ENCODE measurements at regions not wholly inside any gene's neighbourhood (a gene's known extent, or its start where the extent isn't known, plus 50 kb on each side); places are given as distances from the start of the nearest gene placed in this dataset.

- Histone ChIP-seq H3K9me3 (ENCODE audit: control insufficient read depth in 2 of 2, insufficient read depth in 1 of 2, low read depth in 1 of 2, low read length in 1 of 2) (no peaks in the 10 kb centered on the region), H3K4me1 (ENCODE audit: control insufficient read depth in 3 of 3, insufficient read depth in 2 of 3, low read depth in 1 of 3, low read length in 2 of 3) (no peaks in the 10 kb centered on the region), H3K36me3 (ENCODE audit: control insufficient read depth in 3 of 3, insufficient read depth in 2 of 3, low read depth in 1 of 3, low read length in 3 of 3) (no peaks in the 10 kb centered on the region), H3K27ac (ENCODE audit: low read depth in 1 of 3, low read length in 2 of 3) (no peak overlapping the region), H3K4me3 (ENCODE audit: low read depth in 1 of 3, low read length in 3 of 3) (no peak overlapping the region), H3K27me3 (ENCODE audit: control insufficient read depth in 3 of 3, insufficient read depth in 3 of 3, low read length in 3 of 3) (no peaks in the 10 kb centered on the region)
- DNase-seq, result no peak
- WGBS, 3 donors, result 64 to 73% (median 70%) methylated on average over 3 of the region's 3 CpGs
- no peak for FAIRE-seq
These were observed 83.6 kb downstream of the PFDN4 start for GRCh38 chr20:54291339-54292010.

- Histone ChIP-seq H3K9me3 (ENCODE audit: control insufficient read depth in 2 of 2, insufficient read depth in 1 of 2, low read depth in 1 of 2, low read length in 1 of 2) (no peaks in the 10 kb centered on the region), H3K27me3 (ENCODE audit: control insufficient read depth in 3 of 3, insufficient read depth in 3 of 3, low read length in 3 of 3) (no peaks in the 10 kb centered on the region)
These were observed 84.3 kb downstream of the PFDN4 start for GRCh38 chr20:54292185-54292584.

GRCh38 chr20:54293526-54293925 is 85.6 kb downstream of the PFDN4 start:
- Histone ChIP-seq H3K36me3 (ENCODE audit: control insufficient read depth in 3 of 3, insufficient read depth in 2 of 3, low read depth in 1 of 3, low read length in 3 of 3) (no peaks in the 10 kb centered on the region), H3K4me1 (ENCODE audit: control insufficient read depth in 3 of 3, insufficient read depth in 2 of 3, low read depth in 1 of 3, low read length in 2 of 3) (no peaks in the 10 kb centered on the region), H3K27me3 (ENCODE audit: control insufficient read depth in 3 of 3, insufficient read depth in 3 of 3, low read length in 3 of 3) (no peaks in the 10 kb centered on the region), H3K9me3 (ENCODE audit: control insufficient read depth in 2 of 2, insufficient read depth in 1 of 2, low read depth in 1 of 2, low read length in 1 of 2) (no peaks in the 10 kb centered on the region), H3K27ac (ENCODE audit: low read depth in 1 of 3, low read length in 2 of 3) (no peak overlapping the region), H3K4me3 (ENCODE audit: low read depth in 1 of 3, low read length in 3 of 3) (no peak overlapping the region)
- no peak for DNase-seq
- 53 to 64% (median 59%) methylated on average over 2 of the region's 2 CpGs for WGBS, 3 donors
- no peak for FAIRE-seq

More at GRCh38 chr20:54292185-54292584, 84.3 kb downstream of the PFDN4 start:
- DNase-seq (no peak), FAIRE-seq (no peak)
- no peak overlapping the region for H3K4me3 ChIP-seq (ENCODE audit: low read depth in 1 of 3, low read length in 3 of 3)
- no peaks in the 10 kb centered on the region for H3K36me3 ChIP-seq (ENCODE audit: control insufficient read depth in 3 of 3, insufficient read depth in 2 of 3, low read depth in 1 of 3, low read length in 3 of 3)
- H3K4me1 ChIP-seq (ENCODE audit: control insufficient read depth in 3 of 3, insufficient read depth in 2 of 3, low read depth in 1 of 3, low read length in 2 of 3), result no peaks in the 10 kb centered on the region
- WGBS, 3 donors, result 53 to 76% (median 55%) methylated on average over 3 of the region's 3 CpGs
- H3K27ac ChIP-seq (ENCODE audit: low read depth in 1 of 3, low read length in 2 of 3), result no peak overlapping the region

- no peak for FAIRE-seq
- WGBS, 3 donors, result 61 to 68% (median 65%) methylated on average over 2 of the region's 2 CpGs
These were observed 86.2 kb downstream of the PFDN4 start for GRCh38 chr20:54294094-54294493.

GRCh38 chr20:54295686-54296085 is 87.8 kb downstream of the PFDN4 start:
- Histone ChIP-seq H3K27me3 (ENCODE audit: control insufficient read depth in 3 of 3, insufficient read depth in 3 of 3, low read length in 3 of 3) (peaks cover 0 to 2% (median 0%) of the 10 kb centered on the region in 3 donors), H3K36me3 (ENCODE audit: control insufficient read depth in 3 of 3, insufficient read depth in 2 of 3, low read depth in 1 of 3, low read length in 3 of 3) (no peaks in the 10 kb centered on the region), H3K9me3 (ENCODE audit: control insufficient read depth in 2 of 2, insufficient read depth in 1 of 2, low read depth in 1 of 2, low read length in 1 of 2) (no peaks in the 10 kb centered on the region), H3K4me1 (ENCODE audit: control insufficient read depth in 3 of 3, insufficient read depth in 2 of 3, low read depth in 1 of 3, low read length in 2 of 3) (no peaks in the 10 kb centered on the region), H3K4me3 (ENCODE audit: low read depth in 1 of 3, low read length in 3 of 3) (no peak overlapping the region), H3K27ac (ENCODE audit: low read depth in 1 of 3, low read length in 2 of 3) (no peak overlapping the region)
- 81 to 92% (median 88%) methylated on average over 1 of the region's 1 CpG for WGBS, 3 donors
- no peak for DNase-seq
- FAIRE-seq, result no peak

More at GRCh38 chr20:54294094-54294493, 86.2 kb downstream of the PFDN4 start:
- Histone ChIP-seq H3K27me3 (ENCODE audit: control insufficient read depth in 3 of 3, insufficient read depth in 3 of 3, low read length in 3 of 3) (no peaks in the 10 kb centered on the region), H3K9me3 (ENCODE audit: control insufficient read depth in 2 of 2, insufficient read depth in 1 of 2, low read depth in 1 of 2, low read length in 1 of 2) (no peaks in the 10 kb centered on the region), H3K36me3 (ENCODE audit: control insufficient read depth in 3 of 3, insufficient read depth in 2 of 3, low read depth in 1 of 3, low read length in 3 of 3) (no peaks in the 10 kb centered on the region), H3K27ac (ENCODE audit: low read depth in 1 of 3, low read length in 2 of 3) (no peak overlapping the region), H3K4me1 (ENCODE audit: control insufficient read depth in 3 of 3, insufficient read depth in 2 of 3, low read depth in 1 of 3, low read length in 2 of 3) (no peaks in the 10 kb centered on the region), H3K4me3 (ENCODE audit: low read depth in 1 of 3, low read length in 3 of 3) (no peak overlapping the region)
- DNase-seq, result no peak

- Histone ChIP-seq H3K4me3 (ENCODE audit: low read depth in 1 of 3, low read length in 3 of 3) (no peak overlapping the region), H3K36me3 (ENCODE audit: control insufficient read depth in 3 of 3, insufficient read depth in 2 of 3, low read depth in 1 of 3, low read length in 3 of 3) (no peaks in the 10 kb centered on the region), H3K9me3 (ENCODE audit: control insufficient read depth in 2 of 2, insufficient read depth in 1 of 2, low read depth in 1 of 2, low read length in 1 of 2) (no peaks in the 10 kb centered on the region), H3K27ac (ENCODE audit: low read depth in 1 of 3, low read length in 2 of 3) (no peak overlapping the region), H3K27me3 (ENCODE audit: control insufficient read depth in 3 of 3, insufficient read depth in 3 of 3, low read length in 3 of 3) (no peaks in the 10 kb centered on the region), H3K4me1 (ENCODE audit: control insufficient read depth in 3 of 3, insufficient read depth in 2 of 3, low read depth in 1 of 3, low read length in 2 of 3) (no peaks in the 10 kb centered on the region)
- no peak for FAIRE-seq
- WGBS, 3 donors, result 68 to 80% (median 72%) methylated on average over 7 of the region's 7 CpGs
- peak in 1 of 2 donors; percentile 2 for DNase-seq
These were observed 97.5 kb downstream of the PFDN4 start for GRCh38 chr20:54305421-54305820.

DNA sequence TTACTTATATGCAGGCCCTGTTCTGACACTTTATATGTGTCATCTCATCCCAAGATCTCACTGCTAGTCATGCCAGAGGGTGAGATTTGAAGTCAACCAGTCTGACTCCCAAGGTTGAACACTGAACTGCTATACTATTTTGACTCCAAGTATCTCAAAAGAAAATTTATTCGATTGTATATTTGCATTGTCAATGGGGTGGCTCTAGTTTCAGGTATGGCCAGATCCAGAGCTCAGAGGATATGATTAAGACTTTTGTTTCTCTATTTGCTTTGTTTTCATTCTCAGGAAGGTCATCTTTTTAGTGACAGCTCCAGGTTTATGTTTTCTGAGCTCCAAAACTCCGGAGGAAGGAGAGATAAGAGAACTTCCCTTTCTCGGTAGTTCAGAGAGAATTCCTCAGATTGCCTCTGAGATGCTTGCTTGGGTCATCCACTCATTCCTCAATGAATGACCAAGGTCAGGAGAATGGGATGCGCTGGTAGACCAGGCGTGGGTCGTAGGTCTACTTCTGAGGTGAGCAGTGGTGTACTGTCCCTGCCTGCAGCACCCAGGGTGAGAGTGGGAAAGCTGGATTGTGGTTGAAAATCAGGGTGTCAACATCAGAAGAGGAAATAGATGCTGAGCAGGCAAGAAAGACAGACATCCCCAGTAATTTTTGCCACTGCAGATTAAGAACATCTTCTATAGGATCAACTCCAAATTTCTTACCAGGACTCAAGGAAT is 99.3 kb downstream of the PFDN4 start:
- WGBS, 3 donors, result 49 to 80% (median 55%) methylated on average over 6 of the region's 6 CpGs
- Histone ChIP-seq H3K9me3 (ENCODE audit: control insufficient read depth in 2 of 2, insufficient read depth in 1 of 2, low read depth in 1 of 2, low read length in 1 of 2) (no peaks in the 10 kb centered on the region), H3K27me3 (ENCODE audit: control insufficient read depth in 3 of 3, insufficient read depth in 3 of 3, low read length in 3 of 3) (no peaks in the 10 kb centered on the region), H3K36me3 (ENCODE audit: control insufficient read depth in 3 of 3, insufficient read depth in 2 of 3, low read depth in 1 of 3, low read length in 3 of 3) (no peaks in the 10 kb centered on the region), H3K27ac (ENCODE audit: low read depth in 1 of 3, low read length in 2 of 3) (no peak overlapping the region), H3K4me3 (ENCODE audit: low read depth in 1 of 3, low read length in 3 of 3) (no peak overlapping the region), H3K4me1 (ENCODE audit: control insufficient read depth in 3 of 3, insufficient read depth in 2 of 3, low read depth in 1 of 3, low read length in 2 of 3) (no peaks in the 10 kb centered on the region)
- no peak for DNase-seq
- FAIRE-seq, result no peak

DNA sequence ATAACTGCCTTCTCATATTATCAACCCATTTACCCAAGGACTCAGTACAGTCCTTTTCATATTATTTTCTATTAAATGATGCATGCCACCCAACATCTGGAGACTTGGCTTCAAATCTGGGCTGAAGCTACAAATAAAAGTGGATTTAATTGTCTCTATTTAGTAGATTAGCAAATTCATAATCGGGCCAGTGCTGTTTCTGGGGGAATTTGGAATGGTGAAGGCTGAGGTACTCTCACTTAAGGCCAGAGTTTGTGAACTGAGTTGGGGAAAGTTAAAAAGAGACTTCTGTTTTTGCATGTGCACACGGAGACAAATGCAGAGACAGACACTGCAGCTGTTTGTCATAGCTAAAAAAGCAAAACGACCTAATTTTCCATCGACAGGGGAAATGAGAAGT is 100.9 kb downstream of the PFDN4 start:
- Histone ChIP-seq H3K9me3 (ENCODE audit: control insufficient read depth in 2 of 2, insufficient read depth in 1 of 2, low read depth in 1 of 2, low read length in 1 of 2) (no peaks in the 10 kb centered on the region), H3K4me1 (ENCODE audit: control insufficient read depth in 3 of 3, insufficient read depth in 2 of 3, low read depth in 1 of 3, low read length in 2 of 3) (no peaks in the 10 kb centered on the region), H3K4me3 (ENCODE audit: low read depth in 1 of 3, low read length in 3 of 3) (no peak overlapping the region), H3K27ac (ENCODE audit: low read depth in 1 of 3, low read length in 2 of 3) (no peak overlapping the region), H3K27me3 (ENCODE audit: control insufficient read depth in 3 of 3, insufficient read depth in 3 of 3, low read length in 3 of 3) (no peaks in the 10 kb centered on the region), H3K36me3 (ENCODE audit: control insufficient read depth in 3 of 3, insufficient read depth in 2 of 3, low read depth in 1 of 3, low read length in 3 of 3) (no peaks in the 10 kb centered on the region)
- WGBS, 3 donors, result 62 to 71% (median 71%) methylated on average over 4 of the region's 4 CpGs
- FAIRE-seq, result no peak
- no peak for DNase-seq

Measured in small intestine (tissue), 7 donors.